Epithelial cell of esophagus (primary cell): ENCODE measurements at regions not wholly inside any gene's neighbourhood (a gene's known extent, or its start where the extent isn't known, plus 50 kb on each side); places are given as distances from the start of the nearest gene placed in this dataset.
"Not testable (repeated sequence)": the region's sequence is repeated elsewhere in the genome, so short reads cannot be mapped to it uniquely, and the experiment has no call there.

Experiments used
- DNase-seq: peaks from one replicate; pipeline ENCODE4 v3.0.0; 2010; ENCODE audit warnings: low read depth
- H3K4me3 ChIP-seq: 2 replicates; pipeline ENCODE4 v1.5.1; 2011; ENCODE audit warnings: mild to moderate bottlenecking, low read length, control low read depth
- CTCF ChIP-seq: IDR thresholded peaks from 2 replicates; pipeline ENCODE4 v1.5.1; 2011; ENCODE audit warnings: low read depth, mild to moderate bottlenecking, low read length, control low read depth, inconsistent platforms; ENCODE audit not compliant: insufficient read depth; ENCODE audit errors: missing control alignments

- DNase-seq = no peak
- TF ChIP-seq CTCF = no peak
Observed at GRCh38 chr9:129556491-129557191, 64.3 kb downstream of the C9orf50 start.

GRCh38 chr9:129555512-129556215, 65.2 kb downstream of the C9orf50 start:
- TF ChIP-seq CTCF = no peak
- H3K4me3 ChIP-seq = no peak overlapping the region
- no peak for DNase-seq

More at GRCh38 chr9:129556491-129557191, 64.3 kb downstream of the C9orf50 start:
- no peak overlapping the region for H3K4me3 ChIP-seq

- no peak overlapping the region for H3K4me3 ChIP-seq
- TF ChIP-seq CTCF = no peak
- DNase-seq = no peak
Observed at GRCh38 chr9:129554649-129555048, 66.3 kb downstream of the C9orf50 start.

- no peak for TF ChIP-seq CTCF
- no peak for DNase-seq
- no peak overlapping the region for H3K4me3 ChIP-seq
Observed at GRCh38 chr9:129553277-129553676, 67.6 kb downstream of the C9orf50 start.

GRCh38 chr9:129552064-129552463, 68.8 kb downstream of the C9orf50 start:
- TF ChIP-seq CTCF = no peak
- no peak overlapping the region for H3K4me3 ChIP-seq
- no peak for DNase-seq

GRCh38 chr9:129551393-129551973, 69.4 kb downstream of the C9orf50 start:
- DNase-seq = no peak
- no peak overlapping the region for H3K4me3 ChIP-seq
- no peak for TF ChIP-seq CTCF

GRCh38 chr9:129550977-129551376, 69.9 kb downstream of the C9orf50 start:
- not testable (repeated sequence) for DNase-seq, H3K4me3 ChIP-seq
